ENCODE measurements at regions not wholly inside any gene's neighbourhood (a gene's known extent, or its start where the extent isn't known, plus 50 kb on each side); places are given as distances from the start of the nearest gene placed in this dataset.

- no peak for TF ChIP-seq CTCF (IDR thresholded peaks at IDR 0.05; ENCODE audit: insufficient read depth, low read length)
- no peak for TF ChIP-seq SPI1 (IDR thresholded peaks at IDR 0.05; ENCODE audit: borderline replicate concordance, low read depth)
- TF ChIP-seq POLR2AphosphoS5 (IDR thresholded peaks at IDR 0.05; ENCODE audit: low read depth): no peak
Measured at GRCh38 chr3:35413483-35413882, 225.8 kb upstream of the ARPP21 start.

Measured in HL-60 (cell line).